Endothelial cell of umbilical vein (primary cell): ENCODE measurements at regions not wholly inside any gene's neighbourhood (a gene's known extent, or its start where the extent isn't known, plus 50 kb on each side); places are given as distances from the start of the nearest gene placed in this dataset.

Source experiments
- BruUV-seq: library from RNA; stranded (reverse); fragments of 400-500 nt; replicated peaks from 2 replicates; lab custom pipeline; 2021; lab: Mats Ljungman, UMichigan
- CTCF ChIA-PET: fragments of 300-600, 350-600 bp; sonication (Branson Sonifier 250); formaldehyde crosslinking; loops from one replicate; lab custom pipeline; 2021; ENCODE audit warnings: antibody characterized with exemption, inconsistent platforms; lab: Charles Lee
- POLR2A ChIA-PET: fragments of 300-600, 350-600 bp; sonication (Branson Sonifier 250); formaldehyde crosslinking; loops from one replicate; lab custom pipeline; 2021; ENCODE audit warnings: antibody characterized with exemption, inconsistent platforms; lab: Charles Lee
- DNase-seq: peaks from one replicate; pipeline ENCODE4 v3.0.0-alpha.2; 2011; ENCODE audit warnings: low read depth, low spot score
- FAIRE-seq: peaks from 2 replicates; lab custom pipeline; 2011; peaks lifted over from hg19 to GRCh38; lab: Jason Lieb, UNC
- H2AFZ ChIP-seq: 2 replicates; pipeline ENCODE4 v1.6.0; 2012; ENCODE audit warnings: low read depth, low read length, control low read depth, inconsistent platforms
- H3K27ac ChIP-seq: 2 replicates; pipeline ENCODE4 v1.5.1; 2011; ENCODE audit warnings: low read depth, mild to moderate bottlenecking, control low read depth, low read length, moderate library complexity; ENCODE audit not compliant: insufficient read depth
- H3K27me3 ChIP-seq, 2 experiments: 2 replicates each; pipeline versions ENCODE4 v1.6.0 to v1.6.1; 2011; ENCODE audit warnings: low read length in 2 of 2, mixed read lengths in 1 of 2; ENCODE audit not compliant: control insufficient read depth in 2 of 2, insufficient read depth in 2 of 2
- H3K36me3 ChIP-seq, 2 experiments: 2 replicates in 1 of 2; 3 replicates in 1 of 2; pipeline ENCODE4 v1.5.1; 2011; ENCODE audit warnings: low read length in 2 of 2, mild to moderate bottlenecking in 1 of 2, moderate library complexity in 1 of 2; ENCODE audit not compliant: control insufficient read depth in 2 of 2, insufficient read depth in 2 of 2; ENCODE audit errors: extremely low read depth in 1 of 2
- H3K4me1 ChIP-seq: 3 replicates; pipeline ENCODE4 v1.5.1; 2011; ENCODE audit warnings: mild to moderate bottlenecking, low read length; ENCODE audit not compliant: control insufficient read depth, insufficient read depth; ENCODE audit errors: extremely low read depth
- H3K4me2 ChIP-seq: 2 replicates; pipeline ENCODE4 v1.6.1; 2011; ENCODE audit warnings: low read length, control low read depth, mixed read lengths; ENCODE audit not compliant: insufficient read depth
- H3K4me3 ChIP-seq, 3 experiments: fragments of 200-600 bp in 1 of 3; sonication (generic), shearing (Covaris generic) in 1 of 3; replicated peaks in 1 of 3; 2 replicates each; pipeline ENCODE4 v1.5.1; 2011 to 2016; ENCODE audit warnings: control low read depth in 3 of 3, low read length in 3 of 3, mild to moderate bottlenecking in 2 of 3, inconsistent platforms in 1 of 3, low read depth in 1 of 3, moderate library complexity in 1 of 3; ENCODE audit not compliant: insufficient read depth in 1 of 3
- H3K79me2 ChIP-seq: 2 replicates; pipeline ENCODE4 v1.6.0; 2012; ENCODE audit warnings: low read length, inconsistent platforms; ENCODE audit not compliant: control insufficient read depth, insufficient read depth
- H3K9ac ChIP-seq: replicated peaks from 2 replicates; pipeline ENCODE3; 2011; ENCODE audit warnings: low read length, control low read depth; ENCODE audit not compliant: insufficient read depth; ENCODE audit errors: extremely low read depth
- H3K9me1 ChIP-seq: replicated peaks from 3 replicates; pipeline ENCODE4 v1.6.0; 2011; ENCODE audit warnings: mild to moderate bottlenecking, low read length; ENCODE audit not compliant: control insufficient read depth, insufficient read depth; ENCODE audit errors: extremely low read depth
- H3K9me3 ChIP-seq: replicated peaks from 2 replicates; pipeline ENCODE4 v1.5.1; 2012; ENCODE audit warnings: low read length, inconsistent platforms; ENCODE audit not compliant: control insufficient read depth, insufficient read depth
- H4K20me1 ChIP-seq: replicated peaks from 2 replicates; pipeline ENCODE3; 2011; ENCODE audit warnings: mild to moderate bottlenecking, low read length; ENCODE audit not compliant: control insufficient read depth, insufficient read depth; ENCODE audit errors: extremely low read depth
- EZH2 ChIP-seq: IDR thresholded peaks from 2 replicates; pipeline ENCODE4 v1.6.1; 2012; ENCODE audit warnings: borderline replicate concordance, low read depth, mild to moderate bottlenecking, moderate library complexity, low read length, inconsistent platforms; ENCODE audit not compliant: severe bottlenecking
- FOS ChIP-seq: IDR thresholded peaks from 2 replicates; pipeline ENCODE4 v1.6.1; 2011; ENCODE audit warnings: mild to moderate bottlenecking, low read length, moderate library complexity, borderline replicate concordance; ENCODE audit not compliant: insufficient read depth
- JUN ChIP-seq: IDR thresholded peaks from 2 replicates; pipeline ENCODE4 v1.6.1; 2011; ENCODE audit warnings: borderline replicate concordance, low read depth; ENCODE audit not compliant: insufficient read length, insufficient read depth
- POLR2A ChIP-seq: IDR thresholded peaks from 2 replicates; pipeline ENCODE4 v1.6.1; 2012; ENCODE audit warnings: low read depth, mild to moderate bottlenecking, control low read depth, low read length
- POLR2AphosphoS5 ChIP-seq: IDR thresholded peaks from 2 replicates; pipeline ENCODE4 v1.6.1; 2012; ENCODE audit warnings: low read depth, mild to moderate bottlenecking, control low read depth, low read length, moderate library complexity; ENCODE audit not compliant: insufficient read depth
- dilution Hi-C: fragments of 300-500 bp; cut with MboI; formaldehyde crosslinking; loops from one replicate; pipeline ENCODE4 v1.15.0; 2019; ENCODE audit warnings: low sequenced_read_pairs; ENCODE audit not compliant: extremely low pct_ligation_motif_present
- intact Hi-C: fragments of 100-400 bp; cut with micrococcal nuclease; formaldehyde crosslinking; loops from one replicate; pipeline ENCODE4 v1.10.0; 2022
- TF ChIP-seq, protein P1 (sequence below): IDR thresholded peaks from 2 replicates; pipeline ENCODE4 v1.6.1; 2011; ENCODE audit not compliant: insufficient read depth, insufficient read length
- TF ChIP-seq, protein P2 (sequence below), 2 donors: IDR thresholded peaks; 1 replicate in 1 of 2; 2 replicates in 1 of 2; pipeline ENCODE4 v1.5.1; 2011; ENCODE audit warnings: low read length in 2 of 2, mild to moderate bottlenecking in 2 of 2, moderate library complexity in 2 of 2, control low read depth in 1 of 2, inconsistent platforms in 1 of 2, low read depth in 1 of 2; ENCODE audit not compliant: insufficient read depth in 1 of 2; ENCODE audit errors: extremely low read depth in 1 of 2

DNA sequence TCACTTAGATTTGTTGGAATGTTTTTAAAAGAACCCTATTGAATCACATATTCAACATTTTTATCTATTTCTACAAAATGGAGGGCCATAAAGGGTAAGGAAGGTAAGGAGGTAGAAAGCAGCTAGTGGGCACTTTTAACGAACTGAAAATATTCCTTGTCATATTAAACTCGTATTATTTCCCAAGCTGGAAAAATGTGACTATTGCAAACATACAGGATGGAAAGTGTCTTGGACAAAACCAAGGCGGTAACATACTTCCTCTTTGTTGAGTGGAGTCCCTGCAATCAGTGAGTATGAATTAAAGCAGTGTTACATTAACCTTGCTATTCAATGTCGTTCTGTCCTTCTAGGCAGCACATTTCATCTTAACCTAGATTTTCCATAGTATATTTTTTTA is 165.6 kb downstream of the RCN1 start:
- Histone ChIP-seq H3K9me1 (no peaks in the 10 kb centered on the region), H3K4me2 (no peak overlapping the region), H3K9ac (no peak overlapping the region), H3K4me3 (no peak overlapping the region), H3K79me2 (no peaks in the 10 kb centered on the region), H3K36me3 (no peaks in the 10 kb centered on the region), H3K9me3 (no peaks in the 10 kb centered on the region), H3K4me1 (no peaks in the 10 kb centered on the region), H3K27ac (no peak overlapping the region), H3K27me3 (no peaks in the 10 kb centered on the region), H4K20me1 (no peaks in the 10 kb centered on the region), H2AFZ (no peak overlapping the region)
- no peak for TF ChIP-seq POLR2A
- TF ChIP-seq POLR2AphosphoS5: no peak
- no peak for TF ChIP-seq JUN
- no peak for TF ChIP-seq FOS
- TF ChIP-seq, protein P1, sequence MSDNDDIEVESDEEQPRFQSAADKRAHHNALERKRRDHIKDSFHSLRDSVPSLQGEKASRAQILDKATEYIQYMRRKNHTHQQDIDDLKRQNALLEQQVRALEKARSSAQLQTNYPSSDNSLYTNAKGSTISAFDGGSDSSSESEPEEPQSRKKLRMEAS: no peak
- TF ChIP-seq EZH2: no peak
- TF ChIP-seq, protein P2, sequence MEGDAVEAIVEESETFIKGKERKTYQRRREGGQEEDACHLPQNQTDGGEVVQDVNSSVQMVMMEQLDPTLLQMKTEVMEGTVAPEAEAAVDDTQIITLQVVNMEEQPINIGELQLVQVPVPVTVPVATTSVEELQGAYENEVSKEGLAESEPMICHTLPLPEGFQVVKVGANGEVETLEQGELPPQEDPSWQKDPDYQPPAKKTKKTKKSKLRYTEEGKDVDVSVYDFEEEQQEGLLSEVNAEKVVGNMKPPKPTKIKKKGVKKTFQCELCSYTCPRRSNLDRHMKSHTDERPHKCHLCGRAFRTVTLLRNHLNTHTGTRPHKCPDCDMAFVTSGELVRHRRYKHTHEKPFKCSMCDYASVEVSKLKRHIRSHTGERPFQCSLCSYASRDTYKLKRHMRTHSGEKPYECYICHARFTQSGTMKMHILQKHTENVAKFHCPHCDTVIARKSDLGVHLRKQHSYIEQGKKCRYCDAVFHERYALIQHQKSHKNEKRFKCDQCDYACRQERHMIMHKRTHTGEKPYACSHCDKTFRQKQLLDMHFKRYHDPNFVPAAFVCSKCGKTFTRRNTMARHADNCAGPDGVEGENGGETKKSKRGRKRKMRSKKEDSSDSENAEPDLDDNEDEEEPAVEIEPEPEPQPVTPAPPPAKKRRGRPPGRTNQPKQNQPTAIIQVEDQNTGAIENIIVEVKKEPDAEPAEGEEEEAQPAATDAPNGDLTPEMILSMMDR (IDR thresholded peaks at IDR 0.05; ENCODE audit: extremely low read depth in 1 of 2, insufficient read depth in 1 of 2, low read depth in 1 of 2, low read length in 2 of 2): no peak
- intact Hi-C loops (no loop called here), dilution Hi-C loops (no loop called here)
- ChIA-PET POLR2A (no interaction called here), CTCF (no interaction called here)
- DNase-seq: no peak
- FAIRE-seq: no peak
- no TSS peak for BruUV-seq
